Thoracic aorta (tissue), 2 donors: ENCODE measurements at regions not wholly inside any gene's neighbourhood (a gene's known extent, or its start where the extent isn't known, plus 50 kb on each side); places are given as distances from the start of the nearest gene placed in this dataset.
"Not testable (repeated sequence)": the region's sequence is repeated elsewhere in the genome, so short reads cannot be mapped to it uniquely, and the experiment has no call there.

Source experiments
- ATAC-seq: fragments of 150-250 bp; one replicate; pipeline ENCODE4 v1.8.0; 2017; ENCODE audit warnings: low read depth; ENCODE audit not compliant: insufficient number of reproducible peaks, low FRiP score
- DNase-seq: peaks from one replicate; pipeline ENCODE4 v3.0.0-alpha.2; 2020; ENCODE audit warnings: low spot score
- H3K27ac ChIP-seq, 2 donors: fragments of 200-600 bp; sonication (generic); 1 replicate in 1 of 2; 2 replicates in 1 of 2; pipeline ENCODE4 v1.5.1; 2016; ENCODE audit warnings: mild to moderate bottlenecking in 2 of 2, moderate library complexity in 2 of 2
- H3K27me3 ChIP-seq: fragments of 200-600 bp; sonication (generic); replicated peaks from 2 replicates; pipeline ENCODE4 v1.6.0; 2016; ENCODE audit warnings: mild to moderate bottlenecking; ENCODE audit not compliant: insufficient read depth
- H3K36me3 ChIP-seq: fragments of 200-600 bp; sonication (generic); one replicate; pipeline ENCODE4 v1.5.1; 2016
- H3K4me1 ChIP-seq, 2 donors: fragments of 200-600 bp; sonication (generic); 1 replicate in 1 of 2; 2 replicates in 1 of 2; pipeline versions ENCODE4 v1.5.1 to v1.6.0; 2016; ENCODE audit warnings: low read depth in 2 of 2, mild to moderate bottlenecking in 1 of 2; ENCODE audit not compliant: control insufficient read depth in 1 of 2
- H3K4me3 ChIP-seq: fragments of 200-600 bp; sonication (generic); 2 replicates; pipeline ENCODE4 v1.5.1; 2016; ENCODE audit warnings: mild to moderate bottlenecking
- H3K9me3 ChIP-seq: fragments of 200-600 bp; sonication (generic); 2 replicates; pipeline ENCODE4 v1.5.1; 2016
- TF ChIP-seq, protein P1 (sequence below): fragments of 200-600 bp; sonication (generic); IDR thresholded peaks from one replicate; pipeline ENCODE4 v1.5.1; 2019; ENCODE audit warnings: antibody characterized with exemption

GRCh38 chr22:25407859-25408229 is 156.6 kb upstream of the GRK3 start:
- TF ChIP-seq, protein P1, sequence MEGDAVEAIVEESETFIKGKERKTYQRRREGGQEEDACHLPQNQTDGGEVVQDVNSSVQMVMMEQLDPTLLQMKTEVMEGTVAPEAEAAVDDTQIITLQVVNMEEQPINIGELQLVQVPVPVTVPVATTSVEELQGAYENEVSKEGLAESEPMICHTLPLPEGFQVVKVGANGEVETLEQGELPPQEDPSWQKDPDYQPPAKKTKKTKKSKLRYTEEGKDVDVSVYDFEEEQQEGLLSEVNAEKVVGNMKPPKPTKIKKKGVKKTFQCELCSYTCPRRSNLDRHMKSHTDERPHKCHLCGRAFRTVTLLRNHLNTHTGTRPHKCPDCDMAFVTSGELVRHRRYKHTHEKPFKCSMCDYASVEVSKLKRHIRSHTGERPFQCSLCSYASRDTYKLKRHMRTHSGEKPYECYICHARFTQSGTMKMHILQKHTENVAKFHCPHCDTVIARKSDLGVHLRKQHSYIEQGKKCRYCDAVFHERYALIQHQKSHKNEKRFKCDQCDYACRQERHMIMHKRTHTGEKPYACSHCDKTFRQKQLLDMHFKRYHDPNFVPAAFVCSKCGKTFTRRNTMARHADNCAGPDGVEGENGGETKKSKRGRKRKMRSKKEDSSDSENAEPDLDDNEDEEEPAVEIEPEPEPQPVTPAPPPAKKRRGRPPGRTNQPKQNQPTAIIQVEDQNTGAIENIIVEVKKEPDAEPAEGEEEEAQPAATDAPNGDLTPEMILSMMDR = no peak
- no peak for ATAC-seq
- no peak for DNase-seq
- Histone ChIP-seq H3K27me3 (no peaks in the 10 kb centered on the region), H3K4me3 (no peak overlapping the region), H3K4me1 (peaks cover 15% of the 10 kb centered on the region in 2 donors), H3K27ac (no peak overlapping the region), H3K9me3 (no peaks in the 10 kb centered on the region), H3K36me3 (no peaks in the 10 kb centered on the region)

DNA sequence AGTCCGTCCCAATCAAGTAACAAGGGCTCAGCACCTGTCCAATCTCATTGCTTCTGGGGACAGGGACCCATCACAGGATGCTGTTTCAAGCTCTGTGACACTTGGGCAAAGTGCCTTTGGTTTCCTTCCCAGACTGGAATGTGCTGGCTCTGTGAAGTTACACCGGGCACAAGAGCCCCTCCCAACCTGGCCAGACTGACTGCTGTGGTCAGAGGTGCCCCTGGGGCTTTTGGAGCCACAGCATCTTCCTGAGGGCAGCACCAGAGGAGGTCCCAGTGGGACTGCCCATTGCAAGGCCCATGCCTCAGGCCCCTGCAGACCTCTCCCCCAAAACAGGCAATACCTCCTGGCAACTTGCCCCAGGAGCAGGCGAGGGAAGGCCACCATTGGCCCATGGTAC is 155.2 kb upstream of the GRK3 start:
- DNase-seq (no peak), ATAC-seq (no peak)
- TF ChIP-seq, protein P1 = no peak
- Histone ChIP-seq H3K27ac (no peak overlapping the region), H3K9me3 (peaks cover 3% of the 10 kb centered on the region), H3K4me1 (peaks cover 1 to 6% of the 10 kb centered on the region in 2 donors), H3K27me3 (no peaks in the 10 kb centered on the region), H3K4me3 (no peak overlapping the region), H3K36me3 (no peaks in the 10 kb centered on the region)

- ATAC-seq (no peak), DNase-seq (no peak)
- no peaks in the 10 kb centered on the region for H3K36me3 ChIP-seq
- peaks cover 3% of the 10 kb centered on the region for H3K9me3 ChIP-seq
- no peak overlapping the region for H3K4me3 ChIP-seq
- no peaks in the 10 kb centered on the region for H3K27me3 ChIP-seq
- H3K4me1 ChIP-seq = peaks cover 0 to 2% of the 10 kb centered on the region in 2 donors
- TF ChIP-seq, protein P1 = no peak
- no peak overlapping the region for H3K27ac ChIP-seq
Observed at GRCh38 chr22:25410849-25411248, 153.6 kb upstream of the GRK3 start.

GRCh38 chr22:25413620-25414019 is 150.9 kb upstream of the GRK3 start:
- no peaks in the 10 kb centered on the region for H3K4me1 ChIP-seq
- peaks cover 3% of the 10 kb centered on the region for H3K9me3 ChIP-seq
- no peaks in the 10 kb centered on the region for H3K27me3 ChIP-seq
- TF ChIP-seq, protein P1 = no peak
- no peak for DNase-seq
- no peak overlapping the region for H3K4me3 ChIP-seq
- no peak for ATAC-seq
- H3K36me3 ChIP-seq = no peaks in the 10 kb centered on the region
- no peak overlapping the region for H3K27ac ChIP-seq

GRCh38 chr22:25415731-25416130 is 148.7 kb upstream of the GRK3 start:
- not testable (repeated sequence) for H3K9me3 ChIP-seq, H3K4me3 ChIP-seq, DNase-seq, H3K36me3 ChIP-seq, H3K27ac ChIP-seq, H3K27me3 ChIP-seq, ATAC-seq
- H3K4me1 ChIP-seq = peaks cover 6 to 11% of the 10 kb centered on the region in 2 donors

GRCh38 chr22:25417826-25418225 is 146.6 kb upstream of the GRK3 start:
- ATAC-seq, H3K27ac ChIP-seq, H3K27me3 ChIP-seq, H3K9me3 ChIP-seq, H3K4me3 ChIP-seq, H3K36me3 ChIP-seq, DNase-seq: not testable (repeated sequence)
- peaks cover 16 to 21% of the 10 kb centered on the region in 2 donors for H3K4me1 ChIP-seq
